MM.1S (cell line): ENCODE measurements at regions not wholly inside any gene's neighbourhood (a gene's known extent, or its start where the extent isn't known, plus 50 kb on each side); places are given as distances from the start of the nearest gene placed in this dataset.

Source experiments
- CTCF ChIP-seq: fragments of 300-600 bp; sonication (generic); IDR thresholded peaks from 2 replicates; pipeline ENCODE4 v1.5.1; 2016; ENCODE audit warnings: antibody characterized with exemption, low read length, mixed read lengths
- EZH2 ChIP-seq: fragments of 300-600 bp; sonication (generic); optimal IDR thresholded peaks from 2 replicates; pipeline ENCODE3; 2017; ENCODE audit warnings: low read depth, mild to moderate bottlenecking, antibody characterized with exemption, low read length, mixed read lengths
- EZH2phosphoT487 ChIP-seq: fragments of 300-600 bp; sonication (generic); IDR thresholded peaks from 2 replicates; pipeline ENCODE4 v1.6.1; 2018; ENCODE audit warnings: antibody characterized with exemption, low read length

GRCh38 chr12:58177366-58177765, 236.0 kb downstream of the ATP23 start:
- no peak for TF ChIP-seq EZH2
- TF ChIP-seq CTCF = no peak
- no peak for TF ChIP-seq EZH2phosphoT487
